Suppressor macrophage treated with lipopolysaccharide for 1 hour (primary cell): ENCODE measurements at regions not wholly inside any gene's neighbourhood (a gene's known extent, or its start where the extent isn't known, plus 50 kb on each side); places are given as distances from the start of the nearest gene placed in this dataset.
A peak's percentile ranks its signal among the peaks of the same experiment; 100 is the strongest.

ENCODE experiments used
- DNase-seq, 3 donors: peaks; one replicate each; pipeline ENCODE4 v3.0.0-alpha.2; 2020 to 2022

DNA sequence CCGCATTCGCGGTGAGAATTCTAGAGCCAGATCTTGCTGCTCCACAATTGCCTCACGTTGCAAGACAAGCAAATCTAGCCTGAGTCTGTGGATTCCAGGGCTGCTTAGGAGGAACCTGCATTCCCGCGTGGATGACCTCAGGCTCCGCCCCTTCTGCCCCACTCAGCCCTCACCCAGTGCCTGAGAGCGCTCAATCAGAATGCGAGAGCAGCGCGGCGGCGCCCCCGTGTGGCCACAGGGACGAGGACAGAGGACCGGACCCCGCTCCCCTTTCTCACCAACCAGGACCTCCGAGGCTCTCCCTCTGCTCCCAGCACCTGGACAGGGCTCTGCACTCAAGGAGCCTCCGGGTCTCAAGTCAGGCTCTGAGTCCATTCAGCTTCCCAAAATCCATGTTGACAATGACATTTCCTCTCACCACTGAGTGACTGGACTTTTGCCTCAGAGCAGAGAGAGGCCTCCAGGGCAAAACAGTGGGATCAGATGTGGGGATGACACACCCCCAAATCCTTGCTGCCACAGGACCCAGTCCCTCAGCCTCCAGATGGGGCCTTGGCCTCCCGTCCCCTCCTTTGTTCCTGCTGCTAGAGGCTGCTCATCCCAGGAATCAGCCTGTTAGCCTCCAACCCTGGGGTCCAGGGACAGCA lies 52.0 kb downstream of the RPP21 start:
- peak; percentile 91 to 97 (median 94) for DNase-seq

DNA sequence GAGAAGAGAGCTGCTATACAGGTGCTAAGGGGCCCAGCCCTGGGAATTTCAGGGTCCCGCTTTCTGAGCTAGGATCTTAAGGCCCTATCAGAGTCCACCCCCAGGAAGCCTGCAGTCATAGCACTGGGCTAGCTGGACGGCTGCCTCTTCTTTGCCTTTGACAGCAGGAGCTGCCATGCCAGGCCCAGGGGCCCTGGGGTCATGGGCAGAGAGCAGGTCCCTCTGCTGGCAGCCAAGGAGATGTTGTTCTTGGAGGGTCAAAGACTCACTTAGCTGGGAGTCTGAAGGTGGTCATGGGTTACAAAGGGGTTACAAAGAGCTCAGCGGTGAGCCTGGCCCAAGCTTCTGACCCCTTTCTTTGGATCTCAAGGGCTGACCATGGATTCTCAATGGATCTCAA lies 52.7 kb downstream of the RPP21 start:
- DNase-seq: no peak

DNA sequence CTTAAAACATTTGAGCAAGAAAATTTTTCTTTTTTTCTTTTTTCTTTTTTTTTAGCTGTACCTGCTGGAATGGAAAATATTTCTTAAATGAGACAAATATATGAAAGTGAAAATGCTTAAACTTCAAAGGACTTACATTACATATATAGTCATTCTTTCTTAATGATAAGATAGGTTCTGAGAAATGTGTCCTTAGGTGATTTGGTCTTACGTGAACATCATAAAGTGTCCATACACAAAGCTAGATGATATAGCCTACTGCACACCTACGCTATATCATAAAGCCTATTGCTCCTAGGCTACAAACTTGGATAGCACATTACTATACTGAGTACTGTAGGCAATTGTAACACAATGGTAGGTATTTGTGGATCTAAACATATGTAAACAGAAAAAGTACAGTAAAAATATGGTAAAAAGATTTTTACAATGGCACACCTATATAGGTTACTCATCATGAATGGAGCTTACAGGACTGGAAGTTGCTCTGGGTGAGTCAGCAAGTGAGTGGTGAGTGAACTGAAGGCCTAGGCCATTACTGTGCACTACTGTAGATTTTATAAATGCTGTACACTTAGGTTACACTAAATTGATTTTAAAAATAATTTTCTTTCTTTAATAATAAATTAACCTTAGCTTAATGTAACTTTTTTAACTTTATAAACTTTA lies 54.6 kb downstream of the RPP21 start:
- DNase-seq: no peak

DNA sequence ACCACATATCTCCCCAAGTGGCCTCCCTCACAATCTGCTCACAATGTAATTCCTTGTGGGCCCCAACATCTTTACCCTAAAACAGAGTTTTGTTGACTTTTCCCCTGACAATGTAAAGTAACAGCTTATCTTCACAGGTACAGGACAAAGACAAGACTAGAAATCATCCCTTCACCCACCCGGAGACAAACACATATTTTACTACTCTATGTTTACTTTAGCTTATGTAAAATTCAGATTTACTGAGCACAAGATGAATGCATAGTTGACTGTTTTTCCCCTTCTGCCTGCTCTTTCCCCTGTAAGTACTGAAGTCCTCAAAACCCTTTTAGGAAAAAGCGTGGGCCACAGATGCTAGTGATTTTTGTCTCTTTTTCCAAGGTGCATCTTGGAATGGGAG lies 61.0 kb downstream of the RPP21 start:
- DNase-seq: no peak

DNA sequence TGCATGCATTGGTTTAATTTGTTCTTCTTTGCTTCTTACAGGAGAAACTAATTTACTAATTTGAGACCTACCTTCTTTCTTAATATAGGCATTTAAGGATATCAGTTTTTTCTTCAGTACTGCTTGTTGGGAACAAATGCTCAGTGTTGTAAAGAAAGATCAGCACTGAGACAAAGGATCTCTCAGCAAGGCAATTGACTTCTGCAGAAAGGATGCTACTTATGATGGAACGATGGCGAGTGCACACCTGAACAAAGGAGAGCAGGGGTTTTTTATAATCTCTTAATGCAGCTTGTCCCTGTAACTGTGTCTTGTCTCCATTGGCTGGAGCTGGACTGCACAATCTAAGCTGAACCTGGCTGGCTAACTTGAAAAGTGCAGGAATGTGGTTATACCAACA lies 64.2 kb downstream of the RPP21 start:
- DNase-seq: no peak

DNA sequence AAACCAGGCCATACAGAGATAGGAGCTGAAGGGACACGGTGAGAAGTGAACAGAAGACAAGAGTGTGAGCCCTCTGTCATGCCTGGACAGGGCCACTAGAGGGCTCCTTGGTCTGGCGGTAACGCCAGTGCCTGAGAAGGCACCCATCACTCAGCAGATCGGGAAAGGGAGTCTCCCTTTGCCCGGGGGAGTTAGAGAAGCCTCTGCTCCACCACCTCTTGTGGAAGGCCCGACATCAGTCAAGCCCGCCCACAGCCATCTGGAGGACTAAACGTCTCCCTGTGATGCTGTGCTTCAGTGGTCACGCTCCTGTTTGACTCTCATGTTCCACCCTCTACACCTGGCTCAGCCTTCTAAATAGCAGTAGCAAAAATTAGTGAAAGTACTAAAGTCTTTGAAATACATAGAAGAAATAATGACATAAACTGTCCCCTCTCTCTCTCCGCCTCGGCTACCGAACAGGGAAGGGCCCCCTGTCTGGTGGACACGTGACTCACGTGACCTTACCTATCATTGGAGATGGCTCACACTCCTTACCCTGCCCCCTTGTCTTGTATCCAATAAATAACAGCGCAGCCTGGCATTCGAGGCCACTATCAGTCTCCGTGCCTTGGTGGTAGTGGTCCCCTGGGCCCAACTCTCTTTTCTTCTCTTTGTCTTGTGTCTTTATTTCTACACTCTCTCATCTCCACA lies 66.7 kb downstream of the RPP21 start:
- DNase-seq: peak; percentile 72 to 85 (median 82)

DNA sequence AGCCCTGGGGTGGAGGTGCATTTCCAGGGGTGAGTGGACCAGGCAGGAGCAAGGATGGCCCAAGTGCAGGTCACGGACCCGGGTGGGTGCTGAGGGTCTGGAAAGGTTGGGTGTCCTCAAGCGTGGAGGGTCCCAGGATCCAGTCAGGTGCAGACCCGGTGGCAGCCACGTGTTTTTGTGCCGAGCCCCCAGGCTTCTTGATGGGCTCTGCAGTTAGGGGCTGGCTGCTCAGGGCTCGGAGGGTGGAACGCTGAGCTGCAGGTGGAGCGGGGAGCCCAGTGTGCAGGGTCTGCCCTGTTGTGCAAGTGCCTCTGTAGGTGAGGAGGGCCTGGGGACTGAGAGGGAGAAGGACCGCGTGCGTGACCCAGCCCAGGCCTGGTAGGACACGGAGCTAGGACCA lies 70.9 kb upstream of the HLA-E start:
- no peak for DNase-seq

DNA sequence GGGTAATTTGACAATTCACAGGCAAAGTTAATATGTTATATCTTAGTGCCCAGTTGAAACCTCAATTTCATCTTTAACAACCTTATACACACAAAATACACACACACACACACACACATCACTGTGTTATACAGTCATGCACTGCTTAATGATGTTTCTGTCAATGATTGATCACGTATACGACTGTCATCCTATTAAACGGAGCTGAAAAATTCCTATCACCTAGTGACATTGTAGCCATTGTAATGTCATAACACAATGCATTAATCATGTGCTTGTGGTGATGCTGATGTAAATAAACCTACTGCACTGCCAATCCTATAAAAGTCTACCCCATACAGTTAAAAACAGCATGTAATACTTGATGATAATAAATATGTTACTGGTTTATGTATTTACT lies 64.8 kb upstream of the HLA-E start:
- DNase-seq: no peak
